OCI-LY7 (cell line): ENCODE measurements at regions not wholly inside any gene's neighbourhood (a gene's known extent, or its start where the extent isn't known, plus 50 kb on each side); places are given as distances from the start of the nearest gene placed in this dataset.

Experiments used
- BruUV-seq: library from RNA; stranded (reverse); fragments of 400-500 nt; replicated peaks from 2 replicates; lab custom pipeline; 2021; lab: Mats Ljungman, UMichigan
- CTCF ChIA-PET: fragments of 300-600 bp; sonication (Branson Sonifier 250); formaldehyde crosslinking; loops from one replicate; lab custom pipeline; 2022; ENCODE audit warnings: antibody characterized with exemption; ENCODE audit not compliant: unreplicated experiment; lab: Charles Lee
- POLR2A ChIA-PET: fragments of 300-600 bp; sonication (Branson Sonifier 250); formaldehyde crosslinking; loops from one replicate; lab custom pipeline; 2022; ENCODE audit warnings: antibody characterized with exemption; lab: Charles Lee
- DNase-seq: peaks from one replicate; pipeline ENCODE4 v3.0.0-alpha.2; 2015; ENCODE audit warnings: low spot score
- H2AFZ ChIP-seq: fragments of 200-600 bp; sonication (generic), shearing (Covaris generic); 2 replicates; pipeline ENCODE4 v1.6.1; 2014; ENCODE audit warnings: mild to moderate bottlenecking, antibody characterized with exemption, low read length, moderate library complexity
- H3K27ac ChIP-seq: fragments of 200-600 bp; sonication (generic); 2 replicates; pipeline ENCODE4 v1.5.1; 2014; ENCODE audit warnings: mixed run types, low read depth, mild to moderate bottlenecking, moderate library complexity, low read length, inconsistent platforms; ENCODE audit not compliant: poor library complexity, severe bottlenecking
- H3K36me3 ChIP-seq: fragments of 200-600 bp; sonication (generic); 2 replicates; pipeline ENCODE4 v1.6.1; 2014; ENCODE audit warnings: mild to moderate bottlenecking, antibody characterized with exemption, low read length, moderate library complexity, mixed read lengths; ENCODE audit not compliant: insufficient read depth
- H3K4me1 ChIP-seq: fragments of 200-600 bp; sonication (generic); 2 replicates; pipeline ENCODE4 v1.5.1; 2014; ENCODE audit warnings: mild to moderate bottlenecking, low read length; ENCODE audit not compliant: insufficient read depth, poor library complexity, severe bottlenecking
- H3K4me2 ChIP-seq: fragments of 200-600 bp; sonication (generic); 2 replicates; pipeline ENCODE4 v1.6.1; 2014; ENCODE audit warnings: mild to moderate bottlenecking, low read length
- H3K4me3 ChIP-seq: fragments of 200-600 bp; sonication (generic); 2 replicates; pipeline ENCODE4 v1.5.1; 2014; ENCODE audit warnings: mild to moderate bottlenecking, low read depth, low read length; ENCODE audit not compliant: poor library complexity, severe bottlenecking
- H3K79me2 ChIP-seq: fragments of 200-600 bp; sonication (generic); 2 replicates; pipeline ENCODE4 v1.6.1; 2016; ENCODE audit warnings: low read depth, mild to moderate bottlenecking, low read length, moderate library complexity, mixed read lengths; ENCODE audit not compliant: insufficient read depth
- H3K9me2 ChIP-seq: fragments of 200-600 bp; sonication (generic); 2 replicates; pipeline ENCODE4 v1.6.1; 2016; ENCODE audit warnings: mild to moderate bottlenecking, low read length, mixed read lengths; ENCODE audit not compliant: insufficient read depth
- H3K9me3 ChIP-seq: fragments of 200-600 bp; sonication (generic); 2 replicates; pipeline ENCODE4 v1.6.1; 2014; ENCODE audit warnings: mild to moderate bottlenecking, mixed run types, low read length, mixed read lengths
- H4K20me1 ChIP-seq: fragments of 200-600 bp; sonication (generic); 2 replicates; pipeline ENCODE4 v1.6.1; 2014; ENCODE audit warnings: mild to moderate bottlenecking, antibody characterized with exemption, low read length, moderate library complexity, mixed read lengths; ENCODE audit not compliant: insufficient read depth
- CTCF ChIP-seq: fragments of 200-600 bp; sonication (generic); conservative IDR thresholded peaks from 2 replicates; pipeline ENCODE4 v1.5.1; 2014; ENCODE audit warnings: mild to moderate bottlenecking, antibody characterized with exemption, low read length, moderate library complexity, mixed read lengths
- EZH2phosphoT487 ChIP-seq: fragments of 200-600 bp; sonication (generic); IDR thresholded peaks from 2 replicates; pipeline ENCODE4 v1.6.1; 2018; ENCODE audit warnings: low read depth, borderline replicate concordance, mild to moderate bottlenecking, mixed run types, antibody characterized with exemption, low read length, moderate library complexity, mixed read lengths
- intact Hi-C: fragments of 100-400 bp; cut with micrococcal nuclease; formaldehyde crosslinking; loops from one replicate; pipeline ENCODE4 v1.10.0; 2022; ENCODE audit not compliant: unreplicated experiment

- no TSS peak for BruUV-seq
- no peak for TF ChIP-seq CTCF
- no peak for TF ChIP-seq EZH2phosphoT487
- H3K36me3 ChIP-seq, result no peaks in the 10 kb centered on the region
Measured at GRCh38 chr12:24698972-24699371, 249.9 kb downstream of the BCAT1 start.

GRCh38 chr12:24697769-24698168, 251.1 kb downstream of the BCAT1 start:
- H3K4me3 ChIP-seq, result no peak overlapping the region
- peaks cover 4% of the 10 kb centered on the region for H3K4me1 ChIP-seq
- no peaks in the 10 kb centered on the region for H3K36me3 ChIP-seq
- CTCF ChIA-PET, result no interaction called here
- POLR2A ChIA-PET, result interaction anchor here (0.6 to 1.3 kb wide), 2 partner anchors 8 to 1445 kb away, joined by 3 to 4 read pairs; no protein-coding TSS in a partner anchor
- H3K27ac ChIP-seq, result no peak overlapping the region
- BruUV-seq, result no TSS peak
- TF ChIP-seq EZH2phosphoT487 (no peak), CTCF (no peak)
- intact Hi-C loops, result no loop called here
- H3K9me3 ChIP-seq, result peaks cover 11% of the 10 kb centered on the region; the same call in 1 of the 2 replicates
- no peaks in the 10 kb centered on the region for H4K20me1 ChIP-seq
- H3K4me2 ChIP-seq, result no peak overlapping the region
- no peak for DNase-seq
- H2AFZ ChIP-seq, result peak overlapping the region; percentile 23; the same call in 1 of the 2 replicates
- no peaks in the 10 kb centered on the region for H3K9me2 ChIP-seq
- H3K79me2 ChIP-seq, result no peaks in the 10 kb centered on the region

More at GRCh38 chr12:24698972-24699371, 249.9 kb downstream of the BCAT1 start:
- H3K9me3 ChIP-seq, result peaks cover 11% of the 10 kb centered on the region; the same call in 1 of the 2 replicates
- H2AFZ ChIP-seq, result no peak overlapping the region
- peaks cover 6% of the 10 kb centered on the region for H3K4me1 ChIP-seq
- no peaks in the 10 kb centered on the region for H3K9me2 ChIP-seq
- CTCF ChIA-PET, result no interaction called here
- no peak overlapping the region for H3K4me2 ChIP-seq
- no peak for DNase-seq
- POLR2A ChIA-PET, result interaction anchor here (2.1 kb wide), 1 partner anchor 13 kb away, joined by 6 read pairs; no protein-coding TSS in a partner anchor
- no peak overlapping the region for H3K27ac ChIP-seq
- H4K20me1 ChIP-seq, result no peaks in the 10 kb centered on the region
- H3K4me3 ChIP-seq, result no peak overlapping the region
- H3K79me2 ChIP-seq, result no peaks in the 10 kb centered on the region
- intact Hi-C loops, result no loop called here

- H3K36me3 ChIP-seq, result no peaks in the 10 kb centered on the region
- peaks cover 11% of the 10 kb centered on the region; the same call in 1 of the 2 replicates for H3K9me3 ChIP-seq
- peaks cover 4% of the 10 kb centered on the region for H3K4me1 ChIP-seq
- no peak overlapping the region for H3K4me2 ChIP-seq
- peak overlapping the region; percentile 23; the same call in 1 of the 2 replicates for H2AFZ ChIP-seq
- no peak overlapping the region for H3K27ac ChIP-seq
- no peak overlapping the region for H3K4me3 ChIP-seq
- TF ChIP-seq CTCF (no peak), EZH2phosphoT487 (no peak)
- no peaks in the 10 kb centered on the region for H3K9me2 ChIP-seq
- CTCF ChIA-PET, result no interaction called here
- no TSS peak for BruUV-seq
- POLR2A ChIA-PET, result interaction anchor here (1.3 kb wide), 1 partner anchor 9 kb away, joined by 3 read pairs; no protein-coding TSS in a partner anchor
- DNase-seq, result no peak
- no peaks in the 10 kb centered on the region for H3K79me2 ChIP-seq
- H4K20me1 ChIP-seq, result no peaks in the 10 kb centered on the region
- intact Hi-C loops, result no loop called here
Measured at GRCh38 chr12:24697295-24697694, 251.6 kb downstream of the BCAT1 start.
